Fibroblast of skin of left biceps (primary cell): ENCODE measurements at regions not wholly inside any gene's neighbourhood (a gene's known extent, or its start where the extent isn't known, plus 50 kb on each side); places are given as distances from the start of the nearest gene placed in this dataset.
"Not testable (repeated sequence)": the region's sequence is repeated elsewhere in the genome, so short reads cannot be mapped to it uniquely, and the experiment has no call there.

Experiments
- DNase-seq, 2 experiments: peaks; one replicate each; pipeline ENCODE4 v3.0.0-alpha.2; 2013; ENCODE audit warnings: low read depth in 2 of 2

GRCh38 chr14:89566644-89567415 lies 149.8 kb upstream of the FOXN3 start:
- no peak for DNase-seq

- DNase-seq: no peak
These were observed 149.1 kb upstream of the FOXN3 start for GRCh38 chr14:89566180-89566579.

- no peak for DNase-seq
These were observed 148.6 kb upstream of the FOXN3 start for GRCh38 chr14:89565607-89566006.

GRCh38 chr14:89564989-89565388 lies 148.0 kb upstream of the FOXN3 start:
- DNase-seq: no peak

GRCh38 chr14:89564286-89564957 lies 147.4 kb upstream of the FOXN3 start:
- no peak for DNase-seq

- no peak for DNase-seq
These were observed 146.4 kb upstream of the FOXN3 start for GRCh38 chr14:89563471-89563870.

GRCh38 chr14:89551955-89552354 lies 134.9 kb upstream of the FOXN3 start:
- DNase-seq: no peak

GRCh38 chr14:89551432-89551831 lies 134.4 kb upstream of the FOXN3 start:
- DNase-seq: no peak

GRCh38 chr14:89550821-89551220 lies 133.8 kb upstream of the FOXN3 start:
- DNase-seq: no peak

GRCh38 chr14:89549381-89550125 lies 132.5 kb upstream of the FOXN3 start:
- DNase-seq: no peak

- not testable (repeated sequence) for DNase-seq
These were observed 130.0 kb upstream of the FOXN3 start for GRCh38 chr14:89547047-89547446.

GRCh38 chr14:89544636-89545301 lies 127.7 kb upstream of the FOXN3 start:
- no peak for DNase-seq

GRCh38 chr14:89543425-89543790 lies 126.4 kb upstream of the FOXN3 start:
- no peak for DNase-seq

GRCh38 chr14:89542786-89543424 lies 125.9 kb upstream of the FOXN3 start:
- no peak for DNase-seq

GRCh38 chr14:89540830-89541470 lies 123.9 kb upstream of the FOXN3 start:
- DNase-seq: peak; percentile 65 to 68

- no peak for DNase-seq
These were observed 123.2 kb upstream of the FOXN3 start for GRCh38 chr14:89540009-89540829.

GRCh38 chr14:89537911-89538310 lies 120.9 kb upstream of the FOXN3 start:
- no peak for DNase-seq

GRCh38 chr14:89534902-89535685 lies 118.1 kb upstream of the FOXN3 start:
- peak; percentile 13 to 17 for DNase-seq

- no peak for DNase-seq
These were observed 116.7 kb upstream of the FOXN3 start for GRCh38 chr14:89533766-89534165.
